Heart left ventricle (tissue), 13 donors: ENCODE measurements at regions not wholly inside any gene's neighbourhood (a gene's known extent, or its start where the extent isn't known, plus 50 kb on each side); places are given as distances from the start of the nearest gene placed in this dataset.

ENCODE experiments used
- CTCF ChIP-seq, 12 donors: fragments of 200-600 bp; sonication (generic) in 4 of 12; IDR thresholded peaks; one replicate each; pipeline versions ENCODE4 v1.5.0 to v1.8.0; 2018 to 2022; ENCODE audit warnings: antibody characterized with exemption in 12 of 12, mild to moderate bottlenecking in 5 of 12
- POLR2A ChIP-seq, 2 donors: fragments of 450-650 bp; IDR thresholded peaks; one replicate each; pipeline ENCODE4 v1.6.1; 2017; ENCODE audit warnings: antibody characterized with exemption in 2 of 2, mild to moderate bottlenecking in 2 of 2, moderate library complexity in 2 of 2
- donor health status: ischemic (EF 13 %, LVEDD 7.1; RV severe dilation, severe dysfunction).
- donor health status: DM: no; HTN: yes; CAD: no.
- donor health status: DM: no; HTN: no; CAD: no.
- donor health status: ischemic (EF 25% LVEDD 6.9; RV normal size, moderate dysfunction).
- donor health status: ischemic (EF 25% LVEDD 5.7; RV mildly dilated, moderate dysfunction).
- donor health status: ischemic (EF 35%, LVEDD 5.7; RV mildly dilated, moderate dysfunction).
- donor health status: nonischemic (EF 11% LVEDD 7.7; RV severe dilation, severe dysfunction).
- donor health status: DM: yes; HTN: yes; CAD: no.
- donor health status: PGD.
- donor health status: ischemic (EF 29% LVEDD 5.4; RV normal size, mild dysfunction).
- donor health status: nonischemic (EF 23%, LVEDD 6.1; RV moderate dilation, normal function).

GRCh38 chr2:151067658-151068369, 193.8 kb downstream of the RBM43 start:
- TF ChIP-seq CTCF (IDR thresholded peaks at IDR 0.05), result no peak
- no peak for TF ChIP-seq POLR2A (IDR thresholded peaks at IDR 0.05)
